Trophoblast cell (in vitro differentiated cells and primary cell): ENCODE measurements at regions not wholly inside any gene's neighbourhood (a gene's known extent, or its start where the extent isn't known, plus 50 kb on each side); places are given as distances from the start of the nearest gene placed in this dataset.

Source experiments
- DNase-seq, 2 donors: peaks; one replicate each; pipeline ENCODE4 v3.0.0-alpha.2; 2016
- H2AFZ ChIP-seq: 2 replicates; pipeline ENCODE4 v1.6.1; 2013; ENCODE audit warnings: low read length, moderate library complexity, mild to moderate bottlenecking; ENCODE audit not compliant: insufficient read depth, poor library complexity
- H2AK5ac ChIP-seq: 2 replicates; pipeline ENCODE4 v1.6.1; 2013; ENCODE audit warnings: mild to moderate bottlenecking, low read length
- H2BK120ac ChIP-seq: 2 replicates; pipeline ENCODE4 v1.6.1; 2013; ENCODE audit warnings: low read length, mild to moderate bottlenecking, moderate library complexity; ENCODE audit not compliant: insufficient read depth, poor library complexity
- H2BK12ac ChIP-seq: 2 replicates; pipeline ENCODE4 v1.6.1; 2013; ENCODE audit warnings: mild to moderate bottlenecking, low read length, moderate library complexity
- H2BK5ac ChIP-seq: 2 replicates; pipeline ENCODE4 v1.6.1; 2013; ENCODE audit warnings: low read length, low read depth, moderate library complexity, mild to moderate bottlenecking; ENCODE audit not compliant: poor library complexity
- H3K14ac ChIP-seq: 2 replicates; pipeline ENCODE4 v1.6.1; 2013; ENCODE audit warnings: mild to moderate bottlenecking, low read length
- H3K18ac ChIP-seq: 2 replicates; pipeline ENCODE4 v1.6.1; 2013; ENCODE audit warnings: mild to moderate bottlenecking, low read length
- H3K23ac ChIP-seq: 2 replicates; pipeline ENCODE4 v1.6.1; 2013; ENCODE audit warnings: low read length
- H3K27ac ChIP-seq: 2 replicates; pipeline ENCODE4 v1.5.1; 2013; ENCODE audit warnings: low read depth, mild to moderate bottlenecking, inconsistent platforms, low read length, moderate library complexity
- H3K27me3 ChIP-seq: 2 replicates; pipeline ENCODE4 v1.6.1; 2013; ENCODE audit warnings: inconsistent platforms, mild to moderate bottlenecking, low read length, moderate library complexity; ENCODE audit not compliant: insufficient read depth
- H3K36me3 ChIP-seq, 2 experiments: 1 replicate in 1 of 2; 2 replicates in 1 of 2; pipeline ENCODE4 v1.6.1; 2013; ENCODE audit warnings: low read length in 2 of 2, mild to moderate bottlenecking in 2 of 2, moderate library complexity in 1 of 2; ENCODE audit not compliant: insufficient read depth in 2 of 2, control insufficient read depth in 1 of 2
- H3K4ac ChIP-seq: 2 replicates; pipeline ENCODE4 v1.6.1; 2013; ENCODE audit warnings: low read depth, mild to moderate bottlenecking, low read length, moderate library complexity
- H3K4me1 ChIP-seq, 2 experiments: 1 replicate in 1 of 2; 2 replicates in 1 of 2; pipeline ENCODE4 v1.6.1; 2013; ENCODE audit warnings: low read length in 2 of 2, mild to moderate bottlenecking in 2 of 2, moderate library complexity in 1 of 2; ENCODE audit not compliant: insufficient read depth in 2 of 2, control insufficient read depth in 1 of 2
- H3K4me2 ChIP-seq: 2 replicates; pipeline ENCODE4 v1.6.1; 2013; ENCODE audit warnings: inconsistent platforms, mild to moderate bottlenecking, low read length, moderate library complexity
- H3K4me3 ChIP-seq: 2 replicates; pipeline ENCODE4 v1.5.1; 2013; ENCODE audit warnings: mild to moderate bottlenecking, low read depth, low read length, inconsistent platforms
- H3K79me1 ChIP-seq: one replicate; pipeline ENCODE4 v1.6.1; 2013; ENCODE audit warnings: low read length
- H3K79me2 ChIP-seq: 2 replicates; pipeline ENCODE4 v1.6.1; 2013; ENCODE audit warnings: low read length, mild to moderate bottlenecking; ENCODE audit not compliant: control insufficient read depth, insufficient read depth, poor library complexity
- H3K9ac ChIP-seq: 2 replicates; pipeline ENCODE4 v1.6.1; 2013; ENCODE audit warnings: mild to moderate bottlenecking, low read length
- H3K9me3 ChIP-seq: 2 replicates; pipeline ENCODE4 v1.6.1; 2013; ENCODE audit warnings: low read depth, mild to moderate bottlenecking, control low read depth, inconsistent platforms, low read length; ENCODE audit not compliant: insufficient read depth
- H4K12ac ChIP-seq: 2 replicates; pipeline ENCODE4 v1.6.1; 2013; ENCODE audit warnings: low read depth, mild to moderate bottlenecking, low read length, moderate library complexity
- H4K8ac ChIP-seq: 2 replicates; pipeline ENCODE4 v1.6.1; 2013; ENCODE audit warnings: low read depth, mild to moderate bottlenecking, low read length, moderate library complexity
- H4K91ac ChIP-seq: one replicate; pipeline ENCODE4 v1.6.1; 2013; ENCODE audit warnings: low read depth, mild to moderate bottlenecking, low read length, moderate library complexity
- WGBS: extraction: QIAGEN DNeasy Blood & Tissue Kit; methylation state at CpG from one replicate; pipeline ENCODE4 v1.1.7; 2013; ENCODE audit warnings: missing lambda C conversion rate; ENCODE audit not compliant: insufficient read length, insufficient coverage; ENCODE audit errors: extremely low coverage; 5-methylcytosine and 5-hydroxymethylcytosine counted together

DNA sequence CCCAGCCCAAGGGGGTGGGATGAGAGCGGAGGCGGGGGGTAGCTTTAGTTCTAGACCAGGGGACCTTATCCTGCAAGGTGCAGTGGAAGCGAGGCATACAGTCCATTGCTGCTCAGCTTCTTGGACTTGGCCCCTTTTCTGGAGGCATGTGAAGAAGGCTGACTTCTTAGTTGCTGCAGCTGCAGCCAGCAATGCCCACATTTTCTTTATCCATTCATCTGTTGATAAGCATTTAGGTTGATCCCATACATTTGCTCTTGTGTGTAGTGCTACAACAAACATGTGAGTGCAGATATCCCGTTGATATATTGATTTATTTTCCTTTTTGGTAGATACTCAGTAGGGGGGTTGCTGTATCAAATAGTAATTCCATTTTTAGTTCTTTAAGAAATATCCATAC, 461.2 kb upstream of the IMPG1 start:
- H3K4ac ChIP-seq, result no peak overlapping the region
- H4K91ac ChIP-seq, result no peak overlapping the region
- no peak overlapping the region for H2AFZ ChIP-seq
- H4K8ac ChIP-seq, result no peak overlapping the region
- no peak overlapping the region for H2AK5ac ChIP-seq
- no peaks in the 10 kb centered on the region for H3K4me1 ChIP-seq
- no peaks in the 10 kb centered on the region for H3K79me1 ChIP-seq
- no peak overlapping the region for H3K23ac ChIP-seq
- no peak overlapping the region for H3K18ac ChIP-seq
- H3K9ac ChIP-seq, result no peak overlapping the region
- H2BK120ac ChIP-seq, result no peak overlapping the region
- no peak overlapping the region for H3K14ac ChIP-seq
- peak; percentile 50 to 76 for DNase-seq
- no peak overlapping the region for H3K27ac ChIP-seq
- H3K36me3 ChIP-seq, result no peaks in the 10 kb centered on the region
- H3K4me2 ChIP-seq, result no peak overlapping the region
- no peak overlapping the region for H2BK12ac ChIP-seq
- H3K9me3 ChIP-seq, result peaks cover 6% of the 10 kb centered on the region
- H2BK5ac ChIP-seq, result no peak overlapping the region
- H4K12ac ChIP-seq, result no peak overlapping the region
- no peaks in the 10 kb centered on the region for H3K27me3 ChIP-seq
- WGBS, result no CpG with 5 or more reads among the region's 4 CpGs
- H3K4me3 ChIP-seq, result no peak overlapping the region
- no peaks in the 10 kb centered on the region for H3K79me2 ChIP-seq

DNA sequence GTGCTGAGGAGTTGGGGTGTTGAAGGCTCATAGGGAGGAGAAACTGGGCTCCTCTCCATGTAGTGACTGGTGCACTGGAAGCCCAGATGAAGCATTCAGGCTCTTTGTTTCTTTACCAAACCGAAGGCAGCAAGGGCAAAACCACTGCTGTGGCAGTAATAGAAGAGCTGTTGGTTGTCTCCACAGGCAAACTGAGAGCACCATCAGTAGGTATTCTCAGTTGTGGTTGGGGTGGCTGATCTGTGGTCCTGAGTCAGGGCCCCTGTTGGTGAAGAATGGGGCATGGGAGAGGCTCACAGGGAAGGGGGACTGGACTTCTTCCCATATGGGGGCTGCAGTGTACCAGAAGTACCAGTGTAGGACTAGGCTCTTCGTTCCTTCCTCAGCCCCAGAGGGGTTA, 460.2 kb upstream of the IMPG1 start:
- Histone ChIP-seq H3K18ac (no peak overlapping the region), H3K4me2 (no peak overlapping the region), H3K4me3 (no peak overlapping the region), H3K9ac (no peak overlapping the region), H3K79me2 (no peaks in the 10 kb centered on the region), H3K79me1 (no peaks in the 10 kb centered on the region), H2AFZ (no peak overlapping the region), H3K14ac (no peak overlapping the region), H3K23ac (no peak overlapping the region), H2BK5ac (no peak overlapping the region), H2BK12ac (no peak overlapping the region), H3K4ac (no peak overlapping the region), H4K12ac (no peak overlapping the region), H3K4me1 (no peaks in the 10 kb centered on the region), H2AK5ac (no peak overlapping the region), H3K9me3 (peaks cover 3% of the 10 kb centered on the region), H4K91ac (no peak overlapping the region), H3K27me3 (no peaks in the 10 kb centered on the region), H2BK120ac (no peak overlapping the region), H3K27ac (no peak overlapping the region), H3K36me3 (no peaks in the 10 kb centered on the region), H4K8ac (no peak overlapping the region)
- WGBS, result no CpG with 5 or more reads among the region's 2 CpGs
- no peak for DNase-seq

DNA sequence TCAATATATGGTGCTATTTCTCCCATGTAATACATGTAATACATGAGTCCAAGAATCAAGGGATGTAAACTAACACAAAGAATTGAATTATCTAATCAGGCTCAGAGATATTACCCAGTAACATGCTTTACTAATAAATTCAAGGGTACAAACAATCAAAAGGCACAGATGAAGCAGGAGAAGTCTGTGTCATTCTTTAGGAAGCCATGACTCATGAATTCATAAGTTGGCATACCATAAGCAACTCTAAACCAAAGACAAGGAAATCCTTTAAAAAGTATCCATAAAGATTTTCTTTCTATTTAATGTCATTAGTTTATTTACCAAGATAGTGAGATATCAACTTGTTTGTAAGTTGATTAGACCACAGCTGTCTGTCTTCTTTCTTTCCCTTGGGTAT, 446.0 kb upstream of the IMPG1 start:
- H3K4me3 ChIP-seq, result no peak overlapping the region
- H4K8ac ChIP-seq, result no peak overlapping the region
- no peak overlapping the region for H3K9ac ChIP-seq
- H4K12ac ChIP-seq, result no peak overlapping the region
- H2AFZ ChIP-seq, result no peak overlapping the region
- H4K91ac ChIP-seq, result no peak overlapping the region
- H3K14ac ChIP-seq, result no peak overlapping the region
- H3K79me1 ChIP-seq, result no peaks in the 10 kb centered on the region
- H2BK5ac ChIP-seq, result no peak overlapping the region
- H2BK12ac ChIP-seq, result no peak overlapping the region
- no peak overlapping the region for H2AK5ac ChIP-seq
- no peak overlapping the region for H3K4ac ChIP-seq
- no peak overlapping the region for H3K23ac ChIP-seq
- no peaks in the 10 kb centered on the region for H3K9me3 ChIP-seq
- DNase-seq, result peak in 1 of 2 donors; percentile 31
- H3K4me2 ChIP-seq, result no peak overlapping the region
- no peak overlapping the region for H3K18ac ChIP-seq
- H3K36me3 ChIP-seq, result no peaks in the 10 kb centered on the region
- no peak overlapping the region for H2BK120ac ChIP-seq
- H3K4me1 ChIP-seq, result no peaks in the 10 kb centered on the region
- H3K79me2 ChIP-seq, result no peaks in the 10 kb centered on the region
- H3K27me3 ChIP-seq, result no peaks in the 10 kb centered on the region
- H3K27ac ChIP-seq, result no peak overlapping the region

DNA sequence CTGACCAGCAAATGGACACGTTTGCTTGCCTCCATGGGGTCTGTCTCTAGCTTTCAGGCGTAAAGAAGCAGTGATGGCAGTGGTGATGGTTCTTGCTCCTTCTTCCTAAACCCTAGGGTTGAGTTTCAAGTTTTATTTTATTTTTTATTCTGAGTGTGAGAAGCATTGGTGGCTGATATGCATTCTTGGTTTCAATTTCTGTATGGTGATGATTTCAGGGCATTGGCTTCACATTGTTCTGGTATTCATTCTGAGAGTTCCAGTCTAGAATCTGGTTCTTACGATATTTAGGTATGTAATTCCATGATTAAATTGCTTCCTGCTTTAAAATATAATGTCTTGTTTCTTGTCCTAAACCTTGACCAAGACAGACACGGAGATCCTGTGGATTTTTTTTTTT, 444.5 kb upstream of the IMPG1 start:
- no peak overlapping the region for H2BK12ac ChIP-seq
- no peak for DNase-seq
- H2AFZ ChIP-seq, result no peak overlapping the region
- no peak overlapping the region for H3K4me2 ChIP-seq
- H2BK5ac ChIP-seq, result no peak overlapping the region
- no peak overlapping the region for H4K91ac ChIP-seq
- H4K8ac ChIP-seq, result no peak overlapping the region
- H3K14ac ChIP-seq, result no peak overlapping the region
- no peak overlapping the region for H3K27ac ChIP-seq
- no peaks in the 10 kb centered on the region for H3K27me3 ChIP-seq
- H3K4me3 ChIP-seq, result no peak overlapping the region
- no peak overlapping the region for H3K23ac ChIP-seq
- H3K36me3 ChIP-seq, result no peaks in the 10 kb centered on the region
- H3K18ac ChIP-seq, result no peak overlapping the region
- peak overlapping the region; percentile 73 for H3K9ac ChIP-seq
- no peaks in the 10 kb centered on the region for H3K4me1 ChIP-seq
- no peaks in the 10 kb centered on the region for H3K9me3 ChIP-seq
- no CpG with 5 or more reads among the region's 4 CpGs for WGBS
- H4K12ac ChIP-seq, result no peak overlapping the region
- no peaks in the 10 kb centered on the region for H3K79me2 ChIP-seq
- no peak overlapping the region for H3K4ac ChIP-seq
- H2BK120ac ChIP-seq, result no peak overlapping the region
- H2AK5ac ChIP-seq, result no peak overlapping the region
- H3K79me1 ChIP-seq, result no peaks in the 10 kb centered on the region

DNA sequence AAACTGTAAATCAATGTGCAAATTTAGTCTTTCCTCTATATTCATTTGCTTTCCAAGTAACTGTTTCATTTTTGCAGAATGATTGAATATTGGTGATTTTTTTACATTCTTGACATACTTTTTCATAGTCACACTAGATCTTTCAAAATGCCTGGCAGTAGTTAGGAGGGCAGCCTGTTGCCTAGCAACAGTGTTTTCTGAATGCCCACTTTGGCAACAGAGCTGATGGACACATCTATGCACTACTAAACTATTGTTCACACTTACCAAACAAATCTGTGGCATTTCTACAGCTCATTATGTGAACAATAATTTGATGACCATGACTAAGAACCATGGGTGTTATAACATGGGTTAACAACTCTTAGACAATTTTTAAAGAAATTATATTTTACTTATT, 438.0 kb upstream of the IMPG1 start:
- Histone ChIP-seq H2AK5ac (no peak overlapping the region), H3K79me2 (no peaks in the 10 kb centered on the region), H3K23ac (no peak overlapping the region)

More for the DNA sequence above, 438.0 kb upstream of the IMPG1 start:
- no peak overlapping the region for H3K4me3 ChIP-seq
- no peak overlapping the region for H3K4me2 ChIP-seq
- no peak overlapping the region for H3K4ac ChIP-seq
- no peak overlapping the region for H4K8ac ChIP-seq
- H3K79me1 ChIP-seq, result no peaks in the 10 kb centered on the region
- H3K14ac ChIP-seq, result no peak overlapping the region
- no peak overlapping the region for H2BK12ac ChIP-seq
- no peaks in the 10 kb centered on the region for H3K4me1 ChIP-seq
- no peak overlapping the region for H3K27ac ChIP-seq
- H4K91ac ChIP-seq, result no peak overlapping the region
- H3K27me3 ChIP-seq, result no peaks in the 10 kb centered on the region
- H2AFZ ChIP-seq, result no peak overlapping the region
- H4K12ac ChIP-seq, result no peak overlapping the region
- H3K18ac ChIP-seq, result no peak overlapping the region
- no peak overlapping the region for H2BK5ac ChIP-seq
- no peaks in the 10 kb centered on the region for H3K9me3 ChIP-seq
- DNase-seq, result no peak
- no peak overlapping the region for H3K9ac ChIP-seq
- H2BK120ac ChIP-seq, result no peak overlapping the region
- H3K36me3 ChIP-seq, result no peaks in the 10 kb centered on the region
